HEK293T (cell line): ENCODE measurements at regions not wholly inside any gene's neighbourhood (a gene's known extent, or its start where the extent isn't known, plus 50 kb on each side); places are given as distances from the start of the nearest gene placed in this dataset.

Experiments used
- ARNT ChIP-seq: fragments of 450-650 bp; IDR thresholded peaks from 2 replicates; pipeline ENCODE4 v1.6.1; 2017; ENCODE audit warnings: mild to moderate bottlenecking
- BHLHE40 ChIP-seq: fragments of 450-650 bp; IDR thresholded peaks from 2 replicates; pipeline ENCODE4 v1.6.1; 2016; ENCODE audit warnings: mild to moderate bottlenecking, moderate library complexity, borderline replicate concordance
- ELF4 ChIP-seq: fragments of 450-650 bp; IDR thresholded peaks from 2 replicates; pipeline ENCODE4 v1.6.1; 2017; ENCODE audit warnings: antibody characterized with exemption
- FOXA1 ChIP-seq: fragments of 450-650 bp; IDR thresholded peaks from 2 replicates; pipeline ENCODE4 v1.6.1; 2016; ENCODE audit warnings: mild to moderate bottlenecking
- FOXK2 ChIP-seq: fragments of 450-650 bp; IDR thresholded peaks from 2 replicates; pipeline ENCODE4 v1.6.1; 2016; ENCODE audit warnings: mild to moderate bottlenecking
- HDGF ChIP-seq: fragments of 450-650 bp; IDR thresholded peaks from 2 replicates; pipeline ENCODE4 v1.6.1; 2017; ENCODE audit warnings: antibody characterized with exemption, borderline replicate concordance
- LEF1 ChIP-seq: fragments of 450-650 bp; IDR thresholded peaks from 2 replicates; pipeline ENCODE4 v1.6.1; 2017; ENCODE audit warnings: mild to moderate bottlenecking, borderline replicate concordance
- SP1 ChIP-seq: fragments of 450-650 bp; IDR thresholded peaks from 2 replicates; pipeline ENCODE4 v1.6.1; 2017
- SUZ12 ChIP-seq: fragments of 450-650 bp; IDR thresholded peaks from 2 replicates; pipeline ENCODE4 v1.6.1; 2016; ENCODE audit warnings: mild to moderate bottlenecking
- TARDBP ChIP-seq: fragments of 450-650 bp; IDR thresholded peaks from 2 replicates; pipeline ENCODE4 v1.6.1; 2016
- ZNF384 ChIP-seq: fragments of 450-650 bp; IDR thresholded peaks from 2 replicates; pipeline ENCODE4 v1.6.1; 2016

DNA sequence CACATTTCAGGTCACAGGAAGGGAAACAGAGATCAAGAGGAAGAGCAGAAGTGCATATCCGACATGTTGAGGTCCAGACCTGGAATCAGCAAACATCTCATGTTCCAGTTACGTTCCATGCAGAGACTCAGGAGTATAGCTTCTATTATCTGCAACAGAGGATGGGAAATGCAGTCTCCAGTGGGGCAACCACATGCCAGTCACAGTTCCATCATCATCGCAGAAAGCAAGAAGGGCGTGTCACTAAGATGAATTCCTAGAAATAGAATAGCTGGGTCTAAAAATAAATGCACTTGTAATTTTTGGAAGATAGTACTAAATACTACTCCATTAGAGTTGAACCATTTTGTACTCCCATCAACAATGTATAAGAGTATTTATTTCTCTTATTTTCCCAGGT, 133.2 kb upstream of the MDFIC start:
- TF ChIP-seq ARNT (no peak), ELF4 (no peak), TARDBP (no peak), FOXA1 (no peak), SP1 (no peak), FOXK2 (no peak), SUZ12 (no peak), BHLHE40 (no peak), ZNF384 (no peak), HDGF (no peak), LEF1 (no peak)
